GM12878 (cell line): ENCODE measurements at regions not wholly inside any gene's neighbourhood (a gene's known extent, or its start where the extent isn't known, plus 50 kb on each side); places are given as distances from the start of the nearest gene placed in this dataset.

Experiments
- ATAC-seq: fragments of 200-7000 bp; cut with Tn5 transposase; 3 replicates; pipeline ENCODE4 v1.9.1; 2020; ENCODE audit warnings: mild to moderate bottlenecking, moderate library complexity
- BruUV-seq: library from RNA; stranded (reverse); fragments of 400-500 nt; replicated peaks from 2 replicates; lab custom pipeline; 2021; lab: Mats Ljungman, UMichigan
- CTCF ChIA-PET: fragments of 300-600 bp; sonication (Branson Sonifier 250); formaldehyde crosslinking; extraction: SDS; loops from one replicate; lab custom pipeline; 2021; ENCODE audit warnings: inconsistent platforms; lab: Yijun Ruan, JAX
- POLR2A ChIA-PET: fragments of 350-600 bp; formaldehyde crosslinking; extraction: SDS; loops from one replicate; lab custom pipeline; 2021; ENCODE audit warnings: inconsistent platforms; lab: Charles Lee
- RAD21 ChIA-PET: fragments of 300-600 bp; sonication (Branson Sonifier 250); formaldehyde crosslinking; loops from one replicate; lab custom pipeline; 2023; ENCODE audit warnings: antibody characterized with exemption; ENCODE audit not compliant: unreplicated experiment; lab: Charles Lee
- SMC1A ChIA-PET: fragments of 300-600 bp; sonication (Branson Sonifier 250); formaldehyde crosslinking; loops from one replicate; lab custom pipeline; 2023; ENCODE audit not compliant: unreplicated experiment, uncharacterized antibody; lab: Charles Lee
- DNase-seq: peaks from one replicate; pipeline ENCODE4 v3.0.0-alpha.2; 2011; ENCODE audit warnings: low read depth, low spot score
- FAIRE-seq: peaks from 3 replicates; lab custom pipeline; 2011; peaks lifted over from hg19 to GRCh38; lab: Jason Lieb, UNC
- H2AFZ ChIP-seq: 2 replicates; pipeline ENCODE4 v1.6.0; 2011; ENCODE audit warnings: low read depth, low read length, control low read depth; ENCODE audit not compliant: control insufficient read depth
- H3K27ac ChIP-seq: 2 replicates; pipeline ENCODE4 v1.5.1; 2011; ENCODE audit warnings: control low read depth; ENCODE audit not compliant: control insufficient read depth, insufficient read depth
- H3K27me3 ChIP-seq, 2 experiments: replicated peaks in 1 of 2; 2 replicates each; pipeline versions ENCODE4 v1.6.0 to v1.6.1; 2011; ENCODE audit warnings: low read length in 1 of 2; ENCODE audit not compliant: control insufficient read depth in 2 of 2, insufficient read depth in 2 of 2
- H3K36me3 ChIP-seq, 2 experiments: 2 replicates each; pipeline ENCODE4 v1.5.1; 2011; ENCODE audit warnings: low read length in 1 of 2; ENCODE audit not compliant: control insufficient read depth in 2 of 2, insufficient read depth in 2 of 2
- H3K4me1 ChIP-seq: 2 replicates; pipeline ENCODE4 v1.6.1; 2011; ENCODE audit warnings: mild to moderate bottlenecking, low read length, moderate library complexity, mixed read lengths; ENCODE audit not compliant: control insufficient read depth, insufficient read depth
- H3K4me2 ChIP-seq: 2 replicates; pipeline ENCODE4 v1.6.0; 2011; ENCODE audit warnings: control low read depth; ENCODE audit not compliant: control insufficient read depth, insufficient read depth
- H3K4me3 ChIP-seq: fragments of 200-600 bp; sonication (generic); 2 replicates; pipeline ENCODE4 v1.5.1; 2016
- H3K79me2 ChIP-seq: 2 replicates; pipeline ENCODE4 v1.6.0; 2011; ENCODE audit warnings: low read length; ENCODE audit not compliant: control insufficient read depth, insufficient read depth
- H3K9ac ChIP-seq: 2 replicates; pipeline ENCODE4 v1.8.0; 2011; ENCODE audit warnings: low read length, control low read depth, mixed read lengths; ENCODE audit not compliant: control insufficient read depth, insufficient read depth
- H3K9me3 ChIP-seq: replicated peaks from 3 replicates; pipeline ENCODE4 v1.5.1; 2011; ENCODE audit warnings: mild to moderate bottlenecking, low read length; ENCODE audit not compliant: control insufficient read depth, insufficient read depth
- H4K20me1 ChIP-seq: 2 replicates; pipeline ENCODE4 v1.6.0; 2011; ENCODE audit not compliant: control insufficient read depth, insufficient read depth
- BACH1 ChIP-seq: fragments of 450-650 bp; IDR thresholded peaks from 2 replicates; pipeline ENCODE4 v1.6.1; 2017; ENCODE audit warnings: mild to moderate bottlenecking, borderline replicate concordance
- BRCA1 ChIP-seq: IDR thresholded peaks from 2 replicates; pipeline ENCODE4 v1.6.1; 2011; ENCODE audit warnings: low read depth, low read length, improper control_type of control experiment
- DPF2 ChIP-seq: fragments of 450-650 bp; IDR thresholded peaks from 2 replicates; pipeline ENCODE4 v1.6.1; 2017; ENCODE audit warnings: mild to moderate bottlenecking
- HDAC6 ChIP-seq: fragments of 200-600 bp; sonication (generic); IDR thresholded peaks from one replicate; pipeline ENCODE4 v1.8.0; 2017; ENCODE audit warnings: antibody characterized with exemption; ENCODE audit not compliant: unreplicated experiment
- IRF5 ChIP-seq: fragments of 450-650 bp; IDR thresholded peaks from 2 replicates; pipeline ENCODE4 v1.6.1; 2017; ENCODE audit warnings: borderline replicate concordance
- KAT2A ChIP-seq: conservative IDR thresholded peaks from 2 replicates; pipeline ENCODE4 v1.6.1; 2011; ENCODE audit warnings: low read depth, low read length; ENCODE audit not compliant: control insufficient read depth
- LARP7 ChIP-seq: fragments of 450-650 bp; IDR thresholded peaks from 2 replicates; pipeline ENCODE4 v1.6.1; 2017; ENCODE audit warnings: mild to moderate bottlenecking
- NFIC ChIP-seq: IDR thresholded peaks from 2 replicates; pipeline ENCODE4 v1.6.1; 2012; ENCODE audit warnings: low read depth, mild to moderate bottlenecking, inconsistent platforms, low read length, moderate library complexity
- RELA ChIP-seq: fragments of 450-650 bp; IDR thresholded peaks from 2 replicates; pipeline ENCODE4 v1.8.0; 2014; ENCODE audit warnings: borderline replicate concordance; ENCODE audit not compliant: partially characterized antibody
- REST ChIP-seq: IDR thresholded peaks from 2 replicates; pipeline ENCODE4 v1.6.1; 2012; ENCODE audit warnings: mild to moderate bottlenecking, low read depth, low read length
- SRF ChIP-seq, 2 experiments: IDR thresholded peaks; 2 replicates each; pipeline ENCODE4 v1.6.1; 2011; ENCODE audit warnings: low read depth in 2 of 2, low read length in 2 of 2, mild to moderate bottlenecking in 1 of 2, moderate library complexity in 1 of 2
- SUZ12 ChIP-seq: fragments of 200-600 bp; sonication (generic); IDR thresholded peaks from one replicate; pipeline ENCODE4 v1.6.1; 2018; ENCODE audit warnings: antibody characterized with exemption, mild to moderate bottlenecking; ENCODE audit not compliant: unreplicated experiment
- ZNF207 ChIP-seq: fragments of 450-650 bp; IDR thresholded peaks from 2 replicates; pipeline ENCODE4 v1.6.1; 2014; ENCODE audit warnings: antibody characterized with exemption, mild to moderate bottlenecking, borderline replicate concordance
- ZNF217 ChIP-seq: fragments of 450-650 bp; IDR thresholded peaks from 2 replicates; pipeline ENCODE4 v1.6.1; 2017; ENCODE audit warnings: antibody characterized with exemption, mild to moderate bottlenecking
- in situ Hi-C: fragments of 300-500 bp; cut with MboI; formaldehyde crosslinking; loops from 9 replicates; pipeline ENCODE4 v1.14.3; 2018; ENCODE audit warnings: mixed read lengths
- intact Hi-C: fragments of 100-400 bp; cut with micrococcal nuclease; formaldehyde crosslinking; loops from one replicate; pipeline ENCODE4 v1.14.2; 2022; ENCODE audit not compliant: unreplicated experiment
- TF ChIP-seq, protein P1 (sequence below): fragments of 450-650 bp; formaldehyde crosslinking; IDR thresholded peaks from 2 replicates; pipeline ENCODE4 v1.4.0; 2022; ENCODE audit warnings: mild to moderate bottlenecking, moderate library complexity
- TF ChIP-seq, protein P2 (sequence below): IDR thresholded peaks from 2 replicates; pipeline ENCODE4 v1.6.1; 2012; ENCODE audit warnings: low read depth, low read length, improper control_type of control experiment

DNA sequence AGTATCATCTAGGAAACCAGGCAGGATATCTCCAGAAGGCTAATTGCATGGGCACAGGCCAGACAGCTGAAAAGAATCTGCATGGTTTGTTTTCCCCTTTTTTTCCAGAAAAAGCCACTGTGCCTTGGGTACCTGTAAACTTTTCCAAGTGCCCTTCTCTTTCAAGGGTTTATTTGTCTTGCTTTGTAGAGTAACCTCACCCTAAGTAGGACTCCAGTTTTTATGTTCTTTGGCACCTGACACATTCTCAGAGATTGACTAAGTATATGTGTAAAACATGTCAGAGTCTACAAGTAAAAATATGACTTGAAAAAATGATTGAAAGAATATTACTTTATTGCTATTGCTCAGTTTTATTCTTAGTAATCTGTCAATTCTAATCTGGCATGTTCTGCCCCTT is 70.7 kb upstream of the TEX13C start:
- ChIA-PET RAD21 (no interaction called here), POLR2A (no interaction called here), CTCF (no interaction called here), SMC1A (interaction anchor here (0.7 kb wide), 1 partner anchor 89 kb away, joined by 3 read pairs; no protein-coding TSS in a partner anchor)
- Histone ChIP-seq H3K9me3 (no peaks in the 10 kb centered on the region), H3K4me1 (no peaks in the 10 kb centered on the region), H2AFZ (no peak overlapping the region), H4K20me1 (no peaks in the 10 kb centered on the region), H3K9ac (no peak overlapping the region), H3K36me3 (no peaks in the 10 kb centered on the region), H3K27ac (no peak overlapping the region), H3K27me3 (no peaks in the 10 kb centered on the region), H3K4me3 (no peak overlapping the region), H3K4me2 (no peak overlapping the region), H3K79me2 (no peaks in the 10 kb centered on the region)
- DNase-seq (no peak), FAIRE-seq (no peak), ATAC-seq (no peak)
- intact Hi-C loops (no loop called here), in situ Hi-C loops (no loop called here)
- TF ChIP-seq ZNF207, result no peak
- TF ChIP-seq KAT2A, result no peak
- no peak for TF ChIP-seq SRF (IDR thresholded peaks at IDR 0.05; ENCODE audit: low read depth in 2 of 2, low read length in 2 of 2)
- TF ChIP-seq IRF5, result no peak
- TF ChIP-seq, protein P1, sequence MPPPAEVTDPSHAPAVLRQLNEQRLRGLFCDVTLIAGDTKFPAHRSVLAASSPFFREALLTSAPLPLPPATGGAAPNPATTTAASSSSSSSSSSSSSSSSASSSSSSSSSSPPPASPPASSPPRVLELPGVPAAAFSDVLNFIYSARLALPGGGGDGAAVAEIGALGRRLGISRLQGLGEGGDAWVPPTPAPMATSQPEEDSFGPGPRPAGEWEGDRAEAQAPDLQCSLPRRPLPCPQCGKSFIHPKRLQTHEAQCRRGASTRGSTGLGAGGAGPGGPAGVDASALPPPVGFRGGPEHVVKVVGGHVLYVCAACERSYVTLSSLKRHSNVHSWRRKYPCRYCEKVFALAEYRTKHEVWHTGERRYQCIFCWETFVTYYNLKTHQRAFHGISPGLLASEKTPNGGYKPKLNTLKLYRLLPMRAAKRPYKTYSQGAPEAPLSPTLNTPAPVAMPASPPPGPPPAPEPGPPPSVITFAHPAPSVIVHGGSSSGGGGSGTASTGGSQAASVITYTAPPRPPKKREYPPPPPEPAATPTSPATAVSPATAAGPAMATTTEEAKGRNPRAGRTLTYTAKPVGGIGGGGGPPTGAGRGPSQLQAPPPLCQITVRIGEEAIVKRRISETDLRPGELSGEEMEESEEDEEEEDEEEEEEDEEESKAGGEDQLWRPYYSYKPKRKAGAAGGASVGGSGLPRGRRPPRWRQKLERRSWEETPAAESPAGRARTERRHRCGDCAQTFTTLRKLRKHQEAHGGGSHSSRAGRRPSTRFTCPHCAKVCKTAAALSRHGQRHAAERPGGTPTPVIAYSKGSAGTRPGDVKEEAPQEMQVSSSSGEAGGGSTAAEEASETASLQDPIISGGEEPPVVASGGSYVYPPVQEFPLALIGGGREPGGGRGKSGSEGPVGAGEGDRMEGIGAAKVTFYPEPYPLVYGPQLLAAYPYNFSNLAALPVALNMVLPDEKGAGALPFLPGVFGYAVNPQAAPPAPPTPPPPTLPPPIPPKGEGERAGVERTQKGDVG, result no peak
- TF ChIP-seq BRCA1, result no peak
- no peak for TF ChIP-seq SUZ12
- no peak for TF ChIP-seq REST
- no peak for TF ChIP-seq ZNF217
- TF ChIP-seq RELA, result no peak
- no peak for TF ChIP-seq BACH1
- TF ChIP-seq, protein P2, sequence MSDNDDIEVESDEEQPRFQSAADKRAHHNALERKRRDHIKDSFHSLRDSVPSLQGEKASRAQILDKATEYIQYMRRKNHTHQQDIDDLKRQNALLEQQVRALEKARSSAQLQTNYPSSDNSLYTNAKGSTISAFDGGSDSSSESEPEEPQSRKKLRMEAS, result no peak
- TF ChIP-seq DPF2, result no peak
- TF ChIP-seq HDAC6, result no peak
- no peak for TF ChIP-seq LARP7
- no peak for TF ChIP-seq NFIC
- BruUV-seq, result no TSS peak
